Dedifferentiated amniotic fluid mesenchymal stem cell (primary cell): ENCODE measurements at regions not wholly inside any gene's neighbourhood (a gene's known extent, or its start where the extent isn't known, plus 50 kb on each side); places are given as distances from the start of the nearest gene placed in this dataset.

Experiments
- DNase-seq: peaks from one replicate; pipeline ENCODE4 v3.0.0-alpha.2; 2016; ENCODE audit errors: extremely low spot score

GRCh38 chr2:48852938-48853337, 97.4 kb upstream of the LHCGR start:
- peak; percentile 49 for DNase-seq

GRCh38 chr2:48851161-48851560, 95.6 kb upstream of the LHCGR start:
- no peak for DNase-seq

GRCh38 chr2:48849770-48850169, 94.2 kb upstream of the LHCGR start:
- DNase-seq, result no peak

- no peak for DNase-seq
These were observed 90.2 kb upstream of the LHCGR start for GRCh38 chr2:48845684-48846083.

- DNase-seq, result peak; percentile 47
These were observed 89.1 kb upstream of the LHCGR start for GRCh38 chr2:48844417-48845155.

GRCh38 chr2:48841126-48841525, 85.6 kb upstream of the LHCGR start:
- no peak for DNase-seq

GRCh38 chr2:48838029-48838428, 82.5 kb upstream of the LHCGR start:
- no peak for DNase-seq

- no peak for DNase-seq
These were observed 74.0 kb upstream of the LHCGR start for GRCh38 chr2:48829569-48829968.

- DNase-seq, result no peak
These were observed 73.5 kb upstream of the LHCGR start for GRCh38 chr2:48829036-48829435.

GRCh38 chr2:48826986-48827385, 71.5 kb upstream of the LHCGR start:
- DNase-seq, result no peak

GRCh38 chr2:48824116-48824515, 68.6 kb upstream of the LHCGR start:
- DNase-seq, result no peak

GRCh38 chr2:48819206-48819735, 63.7 kb upstream of the LHCGR start:
- no peak for DNase-seq

- no peak for DNase-seq
These were observed 61.8 kb upstream of the LHCGR start for GRCh38 chr2:48817355-48817754.

GRCh38 chr2:48812416-48812815, 56.9 kb upstream of the LHCGR start:
- no peak for DNase-seq

- no peak for DNase-seq
These were observed 52.8 kb upstream of the LHCGR start for GRCh38 chr2:48808311-48808710.
